ENCODE measurements at regions not wholly inside any gene's neighbourhood (a gene's known extent, or its start where the extent isn't known, plus 50 kb on each side); places are given as distances from the start of the nearest gene placed in this dataset.
A peak's percentile ranks its signal among the peaks of the same experiment; 100 is the strongest.
"Not testable (repeated sequence)": the region's sequence is repeated elsewhere in the genome, so short reads cannot be mapped to it uniquely, and the experiment has no call there.

GRCh38 chr2:55766947-55767346, 73.3 kb upstream of the PNPT1 start:
- intact Hi-C loops (cut with micrococcal nuclease): loop anchor here (10.0 kb wide), 1 partner anchor 198 kb away; no protein-coding TSS in a partner anchor
- no peak for DNase-seq
- Histone ChIP-seq H3K27me3 (ENCODE audit: low read depth) (peaks cover 28% of the 10 kb centered on the region), H3K9me3 (replicated peaks) (no peaks in the 10 kb centered on the region), H3K27ac (replicated peaks) (no peak overlapping the region), H3K4me1 (peaks cover under 1% of the 10 kb centered on the region), H3K36me3 (no peaks in the 10 kb centered on the region), H3K4me3 (no peak overlapping the region)
- TF ChIP-seq CTCF (IDR thresholded peaks at IDR 0.05; ENCODE audit: borderline replicate concordance): no peak

DNA sequence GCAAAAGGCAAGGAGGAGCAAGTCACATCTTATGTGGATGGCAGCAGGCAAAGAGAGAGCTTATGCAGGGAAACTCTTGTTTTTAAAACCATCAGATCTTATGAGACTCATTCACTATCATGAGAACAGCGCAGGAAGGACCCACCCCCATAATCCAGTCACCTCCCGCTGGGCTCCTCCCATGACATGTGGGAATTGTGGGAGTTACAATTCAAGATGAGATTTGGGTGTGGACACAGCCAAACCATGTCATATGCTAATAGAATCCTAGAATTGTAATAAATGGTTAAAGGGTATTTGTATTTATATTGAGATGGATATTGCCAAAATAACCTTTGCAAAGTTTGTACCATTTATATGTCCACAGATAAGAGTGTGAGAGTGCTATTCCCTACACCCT, 72.1 kb upstream of the PNPT1 start:
- intact Hi-C loops (cut with micrococcal nuclease): loop anchor here (10.0 kb wide), 1 partner anchor 199 kb away; no protein-coding TSS in a partner anchor
- H3K4me3 ChIP-seq; H3K27ac ChIP-seq (replicated peaks); H3K36me3 ChIP-seq; H3K9me3 ChIP-seq (replicated peaks); DNase-seq; H3K4me1 ChIP-seq: not testable (repeated sequence)
- H3K27me3 ChIP-seq (ENCODE audit: low read depth): peaks cover 25% of the 10 kb centered on the region

DNA sequence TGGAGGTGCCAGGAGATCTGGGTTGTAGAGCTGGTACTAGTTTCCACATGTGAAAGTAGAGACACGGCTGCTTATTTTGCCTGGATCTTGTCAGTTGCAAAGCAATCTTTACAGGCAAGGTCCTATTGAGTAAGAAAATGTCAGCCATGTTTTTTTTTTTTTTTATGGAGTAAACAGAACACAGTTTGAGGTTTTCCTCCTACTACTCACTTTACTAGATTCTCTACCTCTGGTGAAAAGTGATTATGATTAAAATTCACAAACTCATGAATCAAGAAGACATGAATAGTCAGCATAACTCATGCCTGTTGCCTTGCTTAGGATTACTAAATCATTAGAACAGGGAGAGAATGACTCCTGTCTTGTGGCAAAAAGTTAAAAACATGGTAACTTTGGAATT, 70.1 kb upstream of the PNPT1 start:
- TF ChIP-seq CTCF (IDR thresholded peaks at IDR 0.05; ENCODE audit: borderline replicate concordance): no peak
- H3K4me3 ChIP-seq: no peak overlapping the region
- H3K27ac ChIP-seq (replicated peaks): no peak overlapping the region
- H3K27me3 ChIP-seq (ENCODE audit: low read depth): peaks cover 10% of the 10 kb centered on the region
- DNase-seq: no peak
- intact Hi-C loops (cut with micrococcal nuclease): loop anchor here (10.0 kb wide), 1 partner anchor 201 kb away; no protein-coding TSS in a partner anchor
- no peaks in the 10 kb centered on the region for H3K9me3 ChIP-seq (replicated peaks)
- H3K36me3 ChIP-seq: no peaks in the 10 kb centered on the region
- H3K4me1 ChIP-seq: peaks cover 8% of the 10 kb centered on the region

DNA sequence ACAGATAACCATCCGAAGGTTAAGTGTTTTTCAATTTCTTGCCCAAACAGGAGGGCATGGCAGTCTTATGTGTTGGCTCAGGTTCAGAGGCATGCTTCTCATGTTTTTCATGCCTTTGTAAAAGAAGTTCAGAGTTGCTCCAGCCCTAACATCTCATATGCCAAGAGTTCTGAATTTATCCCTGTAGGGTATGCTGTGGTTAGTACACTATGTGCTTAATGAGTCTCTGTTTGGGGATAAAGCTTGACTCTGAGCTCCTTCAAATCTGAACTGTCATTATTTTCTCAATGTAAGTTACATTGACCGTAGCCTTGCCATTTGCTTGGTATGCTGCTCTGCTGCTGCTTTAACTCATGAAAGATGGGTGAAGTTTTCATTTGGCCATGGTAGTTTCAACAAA, 67.9 kb upstream of the PNPT1 start:
- H3K9me3 ChIP-seq (replicated peaks): no peaks in the 10 kb centered on the region
- no peak for TF ChIP-seq CTCF (IDR thresholded peaks at IDR 0.05; ENCODE audit: borderline replicate concordance)
- H3K4me1 ChIP-seq: peaks cover 8% of the 10 kb centered on the region
- peaks cover 10% of the 10 kb centered on the region for H3K27me3 ChIP-seq (ENCODE audit: low read depth)
- H3K4me3 ChIP-seq: no peak overlapping the region
- H3K27ac ChIP-seq (replicated peaks): peak overlapping the region; percentile 5
- no peaks in the 10 kb centered on the region for H3K36me3 ChIP-seq
- intact Hi-C loops (cut with micrococcal nuclease): loop anchor here (10.0 kb wide), 1 partner anchor 203 kb away; no protein-coding TSS in a partner anchor
- no peak for DNase-seq

- H3K27me3 ChIP-seq (ENCODE audit: low read depth): peaks cover 10% of the 10 kb centered on the region
- TF ChIP-seq CTCF (IDR thresholded peaks at IDR 0.05; ENCODE audit: borderline replicate concordance): no peak
- DNase-seq: no peak
- H3K4me1 ChIP-seq: peaks cover 8% of the 10 kb centered on the region
- peak overlapping the region; percentile 5 for H3K27ac ChIP-seq (replicated peaks)
- no peaks in the 10 kb centered on the region for H3K36me3 ChIP-seq
- H3K4me3 ChIP-seq: no peak overlapping the region
- no peaks in the 10 kb centered on the region for H3K9me3 ChIP-seq (replicated peaks)
- intact Hi-C loops (cut with micrococcal nuclease): loop anchor here (10.0 kb wide), 1 partner anchor 204 kb away; no protein-coding TSS in a partner anchor
Observed at GRCh38 chr2:55761024-55761423, 67.4 kb upstream of the PNPT1 start.

DNA sequence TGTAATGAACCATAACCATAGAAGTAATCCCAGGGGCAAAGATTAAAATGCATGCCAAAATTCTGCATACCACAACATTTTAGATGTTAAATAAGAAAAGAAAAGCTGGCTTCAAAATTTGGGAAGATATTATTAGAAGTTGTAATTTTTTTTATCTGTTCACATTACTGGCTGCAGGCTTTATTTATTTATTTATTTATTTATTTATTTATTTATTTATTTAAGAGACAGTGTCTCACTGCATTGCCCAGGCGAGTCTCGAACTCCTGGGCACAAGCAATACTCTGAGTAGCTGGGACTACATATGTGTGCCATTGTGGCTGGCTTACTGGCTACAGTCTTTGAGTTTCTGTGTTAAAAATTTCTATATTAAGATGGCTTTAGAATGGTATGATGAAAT, 66.5 kb upstream of the PNPT1 start:
- Histone ChIP-seq H3K36me3 (no peaks in the 10 kb centered on the region), H3K9me3 (replicated peaks) (no peaks in the 10 kb centered on the region), H3K27ac (replicated peaks) (no peak overlapping the region), H3K4me1 (peaks cover 8% of the 10 kb centered on the region), H3K4me3 (no peak overlapping the region), H3K27me3 (ENCODE audit: low read depth) (peaks cover 10% of the 10 kb centered on the region)
- intact Hi-C loops (cut with micrococcal nuclease): loop anchor here (10.0 kb wide), 1 partner anchor 205 kb away; no protein-coding TSS in a partner anchor
- no peak for DNase-seq
- TF ChIP-seq CTCF (IDR thresholded peaks at IDR 0.05; ENCODE audit: borderline replicate concordance): no peak

All from left ventricle myocardium inferior (tissue), 1 donor.